AG04449 (cell line): ENCODE measurements at regions not wholly inside any gene's neighbourhood (a gene's known extent, or its start where the extent isn't known, plus 50 kb on each side); places are given as distances from the start of the nearest gene placed in this dataset.

Source experiments
- CTCF ChIA-PET: fragments of 350-600 bp; formaldehyde crosslinking; extraction: SDS; loops from one replicate; lab custom pipeline; 2021; ENCODE audit warnings: antibody characterized with exemption; lab: Yijun Ruan, JAX
- POLR2A ChIA-PET: fragments of 400-600, 350-600 bp; formaldehyde crosslinking; extraction: SDS; loops from one replicate; lab custom pipeline; 2020; ENCODE audit warnings: antibody characterized with exemption, inconsistent platforms; lab: Yijun Ruan, JAX
- DNase-seq: peaks from one replicate; pipeline ENCODE4 v3.0.0-alpha.2; 2010; ENCODE audit warnings: low read depth, low spot score
- H3K4me3 ChIP-seq: 2 replicates; pipeline ENCODE4 v1.5.1; 2011; ENCODE audit warnings: low read depth, mild to moderate bottlenecking, control low read depth, low read length
- TF ChIP-seq, protein P1 (sequence below): IDR thresholded peaks from one replicate; pipeline ENCODE4 v1.5.1; 2011; ENCODE audit warnings: mild to moderate bottlenecking, moderate library complexity, low read length, control low read depth, inconsistent platforms; ENCODE audit not compliant: insufficient read depth; ENCODE audit errors: missing control alignments

DNA sequence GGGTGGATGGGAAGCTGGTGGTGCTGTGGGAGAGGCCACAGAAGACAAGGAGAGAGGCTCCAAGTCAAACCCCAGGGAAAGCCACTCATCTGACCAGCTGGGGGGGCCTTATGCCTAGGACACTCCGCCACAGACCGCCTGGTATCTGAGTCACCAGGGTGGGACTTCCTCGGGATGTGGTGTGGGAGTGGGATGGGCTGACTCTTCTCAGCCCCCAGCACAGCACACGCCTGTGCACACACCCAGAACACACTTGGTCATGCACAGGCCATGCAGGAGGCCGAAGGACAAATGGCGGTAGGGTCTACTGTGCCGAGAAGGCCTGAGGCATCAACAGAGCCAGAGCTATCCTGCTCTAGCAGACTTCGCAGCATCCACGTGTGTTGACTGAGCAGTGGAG lies 136.4 kb downstream of the INHBB start:
- no peak for DNase-seq
- TF ChIP-seq, protein P1, sequence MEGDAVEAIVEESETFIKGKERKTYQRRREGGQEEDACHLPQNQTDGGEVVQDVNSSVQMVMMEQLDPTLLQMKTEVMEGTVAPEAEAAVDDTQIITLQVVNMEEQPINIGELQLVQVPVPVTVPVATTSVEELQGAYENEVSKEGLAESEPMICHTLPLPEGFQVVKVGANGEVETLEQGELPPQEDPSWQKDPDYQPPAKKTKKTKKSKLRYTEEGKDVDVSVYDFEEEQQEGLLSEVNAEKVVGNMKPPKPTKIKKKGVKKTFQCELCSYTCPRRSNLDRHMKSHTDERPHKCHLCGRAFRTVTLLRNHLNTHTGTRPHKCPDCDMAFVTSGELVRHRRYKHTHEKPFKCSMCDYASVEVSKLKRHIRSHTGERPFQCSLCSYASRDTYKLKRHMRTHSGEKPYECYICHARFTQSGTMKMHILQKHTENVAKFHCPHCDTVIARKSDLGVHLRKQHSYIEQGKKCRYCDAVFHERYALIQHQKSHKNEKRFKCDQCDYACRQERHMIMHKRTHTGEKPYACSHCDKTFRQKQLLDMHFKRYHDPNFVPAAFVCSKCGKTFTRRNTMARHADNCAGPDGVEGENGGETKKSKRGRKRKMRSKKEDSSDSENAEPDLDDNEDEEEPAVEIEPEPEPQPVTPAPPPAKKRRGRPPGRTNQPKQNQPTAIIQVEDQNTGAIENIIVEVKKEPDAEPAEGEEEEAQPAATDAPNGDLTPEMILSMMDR: no peak
- H3K4me3 ChIP-seq: no peak overlapping the region
- ChIA-PET POLR2A (no interaction called here), CTCF (interaction anchor here (1.2 to 1.5 kb wide), 2 partner anchors 10 to 198 kb away, joined by 3 read pairs; no protein-coding TSS in a partner anchor)

DNA sequence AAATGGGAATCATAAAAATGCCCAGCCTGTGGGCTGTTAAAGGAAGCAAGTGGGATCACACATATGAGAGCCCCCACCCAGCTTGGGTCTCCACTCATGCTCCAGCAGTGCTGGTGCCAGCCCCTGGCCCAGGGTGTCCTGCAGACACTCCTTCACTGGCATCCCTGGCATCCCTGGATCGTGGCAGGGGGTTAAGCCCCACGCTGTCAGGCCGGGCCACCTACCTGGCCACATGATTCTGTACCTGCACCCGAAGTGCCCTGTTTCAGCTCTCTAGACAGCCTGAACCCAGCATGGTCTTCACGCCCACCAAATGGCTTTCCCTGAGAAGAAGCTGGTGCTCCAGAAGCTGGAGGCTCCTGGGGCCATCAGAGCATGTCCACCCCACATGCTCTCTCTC lies 137.4 kb downstream of the INHBB start:
- TF ChIP-seq, protein P1: no peak
- ChIA-PET POLR2A (no interaction called here), CTCF (interaction anchor here (1.5 kb wide), 1 partner anchor 11 kb away, joined by 3 read pairs; no protein-coding TSS in a partner anchor)
- no peak overlapping the region for H3K4me3 ChIP-seq
- no peak for DNase-seq

DNA sequence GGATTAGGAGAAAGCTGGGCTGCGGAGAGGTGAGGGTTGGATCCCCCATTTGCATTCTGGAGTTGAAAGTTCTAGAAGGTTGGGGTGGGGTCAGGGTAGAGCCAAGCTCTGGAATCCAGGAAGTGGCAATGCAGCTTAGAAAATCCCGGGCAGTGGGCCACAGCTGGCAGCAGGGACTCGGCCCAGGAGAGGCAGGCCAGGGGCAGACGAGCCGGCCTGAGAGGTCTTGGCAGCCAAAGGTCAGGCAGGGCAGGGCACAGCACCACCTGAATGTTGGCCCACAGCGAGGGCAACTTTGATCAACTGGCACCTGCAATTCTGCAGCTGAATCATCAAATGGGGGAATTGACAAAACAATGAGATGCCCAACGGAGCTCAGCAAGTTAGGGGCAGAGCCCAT lies 139.2 kb downstream of the INHBB start:
- ChIA-PET CTCF (interaction anchor here (1.2 kb wide), 1 partner anchor 192 kb away, joined by 3 read pairs; no protein-coding TSS in a partner anchor), POLR2A (no interaction called here)
- TF ChIP-seq, protein P1: no peak
- no peak for DNase-seq
- H3K4me3 ChIP-seq: no peak overlapping the region

DNA sequence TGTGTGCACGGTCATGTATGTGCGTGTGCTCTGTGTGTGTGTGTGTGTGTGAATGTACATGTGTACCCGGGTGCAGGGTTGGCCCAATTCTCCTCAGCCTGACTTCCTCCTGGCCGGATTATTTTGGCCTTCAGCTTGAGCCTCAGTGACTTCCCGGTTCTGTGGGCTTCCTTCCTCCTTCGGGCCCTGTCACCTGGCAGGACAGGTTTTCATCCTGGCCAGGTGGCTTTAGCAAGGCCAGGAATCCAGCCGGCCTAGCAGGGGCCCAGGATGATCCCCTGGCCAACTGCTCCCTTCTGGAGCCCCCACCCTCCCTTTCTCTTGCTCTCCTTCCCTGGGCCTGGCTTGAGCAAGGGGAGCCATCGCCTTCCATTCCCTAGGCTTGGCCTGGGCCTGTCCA lies 140.5 kb downstream of the INHBB start:
- no peak overlapping the region for H3K4me3 ChIP-seq
- CTCF ChIA-PET: interaction anchor here (1.0 kb wide), 1 partner anchor 12 kb away, joined by 3 read pairs; no protein-coding TSS in a partner anchor
- no peak for DNase-seq
- POLR2A ChIA-PET: no interaction called here
- TF ChIP-seq, protein P1: no peak

DNA sequence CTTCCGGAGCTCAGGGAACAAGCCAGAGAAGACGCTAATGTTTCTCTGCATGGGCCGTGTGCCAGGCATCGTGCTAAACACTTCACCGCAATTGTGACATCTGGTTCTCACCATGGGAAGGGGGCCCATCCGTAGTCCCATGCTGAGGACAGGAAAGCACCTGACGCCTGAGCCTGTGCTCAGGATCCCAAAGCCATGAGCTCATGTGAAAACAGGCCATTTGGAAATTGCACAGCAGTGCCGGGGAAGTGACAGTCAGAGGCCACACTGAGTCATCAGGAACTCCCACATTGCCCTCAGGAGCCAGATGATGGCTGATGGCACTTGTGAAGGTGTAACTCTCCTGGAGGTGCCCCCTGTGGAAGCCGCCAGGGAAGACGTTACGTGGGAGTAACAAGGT lies 141.0 kb downstream of the INHBB start:
- ChIA-PET CTCF (interaction anchor here (1.0 kb wide), 1 partner anchor 12 kb away, joined by 3 read pairs; no protein-coding TSS in a partner anchor), POLR2A (no interaction called here)
- no peak overlapping the region for H3K4me3 ChIP-seq
- TF ChIP-seq, protein P1: no peak
- peak; percentile 9 for DNase-seq

DNA sequence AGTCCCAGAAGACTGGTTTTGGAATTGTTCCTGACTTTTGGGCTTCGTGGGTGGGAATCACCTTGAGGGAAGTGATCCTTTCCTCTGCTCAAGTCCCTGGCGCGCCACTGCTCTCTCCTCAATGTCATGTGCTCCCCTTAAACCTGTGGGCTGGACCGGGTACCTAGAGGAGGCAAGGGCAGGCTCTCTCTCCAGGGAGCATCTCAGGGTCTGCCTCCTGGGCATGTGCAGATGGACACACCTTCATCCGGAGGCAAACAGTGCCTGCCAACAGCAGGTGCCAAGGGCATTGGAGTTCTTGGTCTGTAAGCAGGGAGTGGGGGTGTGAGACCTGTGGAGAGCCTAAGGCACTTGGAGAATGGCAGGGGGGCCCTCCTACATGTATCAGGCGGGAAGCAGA lies 142.6 kb downstream of the INHBB start:
- POLR2A ChIA-PET: no interaction called here

More for the DNA sequence above, 142.6 kb downstream of the INHBB start:
- no peak overlapping the region for H3K4me3 ChIP-seq
- no peak for DNase-seq
- CTCF ChIA-PET: interaction anchor here (1.2 kb wide), 1 partner anchor 192 kb away, joined by 3 read pairs; no protein-coding TSS in a partner anchor
- TF ChIP-seq, protein P1: no peak
